ENCODE measurements at regions not wholly inside any gene's neighbourhood (a gene's known extent, or its start where the extent isn't known, plus 50 kb on each side); places are given as distances from the start of the nearest gene placed in this dataset.
"Not testable (repeated sequence)": the region's sequence is repeated elsewhere in the genome, so short reads cannot be mapped to it uniquely, and the experiment has no call there.

DNA sequence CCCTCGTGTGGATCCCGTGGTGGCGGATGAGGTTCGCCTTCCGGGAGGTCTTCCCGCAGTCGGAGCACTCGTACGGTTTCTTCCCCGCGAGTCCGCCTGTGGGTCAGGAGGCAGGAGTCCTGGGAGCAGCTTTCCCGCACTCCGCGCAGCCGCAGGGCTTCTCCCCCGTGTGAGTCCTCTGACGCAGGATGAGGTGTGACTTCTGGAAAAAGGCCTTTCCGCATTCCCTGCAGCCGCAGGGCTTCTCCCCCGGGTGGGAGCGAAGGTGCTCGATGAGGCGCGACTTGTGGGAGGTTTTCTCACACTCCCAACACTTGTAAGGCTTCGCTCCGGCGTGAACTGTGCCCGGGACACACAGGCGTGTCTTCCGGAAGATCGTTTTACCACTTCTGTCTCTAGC, 68.8 kb upstream of the WIPI2 start:
- H3K4me1 ChIP-seq; H3K36me3 ChIP-seq (ENCODE audit: insufficient read depth in 1 of 2, low read depth in 1 of 2); H3K4me3 ChIP-seq; H3K27me3 ChIP-seq (ENCODE audit: insufficient read depth in 3 of 3, low read length in 2 of 3); intact Hi-C loops (cut with DNase I); DNase-seq; ATAC-seq; H3K27ac ChIP-seq; H3K9me3 ChIP-seq: not testable (repeated sequence)
- WGBS, 3 donors: 78 to 90% (median 81%) methylated on average over 12 to 23 of the region's 32 CpGs

DNA sequence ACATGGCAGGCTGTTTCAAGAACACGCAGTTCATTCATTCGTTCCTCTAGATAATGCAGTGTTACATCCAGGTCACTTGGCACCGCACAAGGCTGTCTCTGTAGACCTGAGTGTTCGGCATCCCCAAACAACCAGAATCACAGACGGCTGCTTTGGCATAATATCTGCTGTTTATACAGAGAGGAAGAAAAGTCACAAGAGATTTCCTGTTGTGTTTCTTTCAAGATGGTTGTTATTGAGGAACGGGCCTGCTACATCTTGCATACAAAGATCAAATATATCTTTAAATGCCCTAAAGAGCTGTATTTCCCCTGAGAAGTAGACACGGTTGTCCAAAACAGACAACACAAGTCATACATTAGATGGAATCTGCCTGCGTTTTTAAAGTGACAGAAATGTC, 58.8 kb upstream of the WIPI2 start:
- H3K4me3 ChIP-seq; H3K36me3 ChIP-seq (ENCODE audit: insufficient read depth in 1 of 2, low read depth in 1 of 2); H3K27me3 ChIP-seq (ENCODE audit: insufficient read depth in 3 of 3, low read length in 2 of 3); H3K4me1 ChIP-seq; intact Hi-C loops (cut with DNase I); ATAC-seq; H3K27ac ChIP-seq; DNase-seq; H3K9me3 ChIP-seq: not testable (repeated sequence)
- 44 to 57% (median 53%) methylated on average over 6 to 8 of the region's 8 CpGs for WGBS, 3 donors

DNA sequence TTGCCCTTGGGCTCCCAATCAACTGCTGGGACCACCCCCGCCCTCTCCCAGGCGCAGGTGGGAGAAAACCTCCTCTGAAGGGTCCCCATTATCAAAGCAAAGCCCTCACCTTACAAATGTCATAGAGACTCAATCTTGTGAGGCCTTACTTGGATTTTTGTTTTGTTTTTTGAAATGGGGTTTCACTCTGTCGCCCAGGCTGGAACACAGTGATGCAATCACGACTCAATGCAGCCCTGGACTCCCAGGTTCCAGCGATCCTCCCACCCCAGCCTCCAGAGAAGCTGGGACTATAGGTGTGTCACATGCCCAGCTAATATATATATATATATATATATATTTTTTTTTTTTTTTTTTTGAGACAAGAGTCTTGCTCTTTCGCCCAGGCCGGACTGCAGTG, 57.5 kb upstream of the WIPI2 start:
- intact Hi-C loops (cut with DNase I): no loop called here
- Histone ChIP-seq H3K36me3 (ENCODE audit: insufficient read depth in 1 of 2, low read depth in 1 of 2) (no peaks in the 10 kb centered on the region), H3K27me3 (ENCODE audit: insufficient read depth in 3 of 3, low read length in 2 of 3) (no peaks in the 10 kb centered on the region), H3K9me3 (no peaks in the 10 kb centered on the region), H3K27ac (no peak overlapping the region), H3K4me3 (no peak overlapping the region), H3K4me1 (no peaks in the 10 kb centered on the region)
- 88 to 89% (median 88%) methylated on average over 5 to 7 of the region's 7 CpGs for WGBS, 3 donors
- DNase-seq (no peak), ATAC-seq (no peak)
- TF ChIP-seq, protein P1, sequence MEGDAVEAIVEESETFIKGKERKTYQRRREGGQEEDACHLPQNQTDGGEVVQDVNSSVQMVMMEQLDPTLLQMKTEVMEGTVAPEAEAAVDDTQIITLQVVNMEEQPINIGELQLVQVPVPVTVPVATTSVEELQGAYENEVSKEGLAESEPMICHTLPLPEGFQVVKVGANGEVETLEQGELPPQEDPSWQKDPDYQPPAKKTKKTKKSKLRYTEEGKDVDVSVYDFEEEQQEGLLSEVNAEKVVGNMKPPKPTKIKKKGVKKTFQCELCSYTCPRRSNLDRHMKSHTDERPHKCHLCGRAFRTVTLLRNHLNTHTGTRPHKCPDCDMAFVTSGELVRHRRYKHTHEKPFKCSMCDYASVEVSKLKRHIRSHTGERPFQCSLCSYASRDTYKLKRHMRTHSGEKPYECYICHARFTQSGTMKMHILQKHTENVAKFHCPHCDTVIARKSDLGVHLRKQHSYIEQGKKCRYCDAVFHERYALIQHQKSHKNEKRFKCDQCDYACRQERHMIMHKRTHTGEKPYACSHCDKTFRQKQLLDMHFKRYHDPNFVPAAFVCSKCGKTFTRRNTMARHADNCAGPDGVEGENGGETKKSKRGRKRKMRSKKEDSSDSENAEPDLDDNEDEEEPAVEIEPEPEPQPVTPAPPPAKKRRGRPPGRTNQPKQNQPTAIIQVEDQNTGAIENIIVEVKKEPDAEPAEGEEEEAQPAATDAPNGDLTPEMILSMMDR (IDR thresholded peaks at IDR 0.05): no peak

DNA sequence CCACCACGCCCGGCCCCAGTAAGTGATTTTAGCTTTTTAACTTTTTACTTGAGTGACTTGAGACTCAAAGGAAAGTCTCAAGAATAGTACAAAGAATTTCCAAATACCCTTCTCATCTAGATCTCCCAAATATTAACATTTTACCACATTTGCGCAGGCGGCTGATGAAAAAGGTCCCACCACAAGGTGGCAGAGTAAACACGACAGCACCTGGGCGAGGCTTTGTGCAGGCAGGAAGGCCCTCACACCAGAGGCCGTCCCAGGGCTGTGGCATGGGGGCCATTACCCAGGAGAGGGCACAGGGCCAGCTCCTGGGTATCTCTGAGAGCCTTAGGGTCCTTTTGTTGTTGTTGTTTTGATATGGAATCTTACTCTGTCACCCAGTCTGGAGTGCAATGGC, 50.0 kb upstream of the WIPI2 start:
- Histone ChIP-seq H3K27me3 (ENCODE audit: insufficient read depth in 3 of 3, low read length in 2 of 3) (peaks cover 0 to 7% (median 3%) of the 10 kb centered on the region in 3 donors), H3K9me3 (no peaks in the 10 kb centered on the region), H3K36me3 (ENCODE audit: insufficient read depth in 1 of 2, low read depth in 1 of 2) (no peaks in the 10 kb centered on the region), H3K4me3 (no peak overlapping the region), H3K4me1 (no peaks in the 10 kb centered on the region), H3K27ac (no peak overlapping the region)
- no peak for ATAC-seq
- intact Hi-C loops (cut with DNase I): no loop called here
- TF ChIP-seq, protein P1 (IDR thresholded peaks at IDR 0.05): no peak
- peak in 1 of 2 donors; percentile 21 for DNase-seq
- WGBS, 3 donors: 47 to 56% (median 51%) methylated on average over 7 of the region's 7 CpGs
